HL-60 (cell line): ENCODE measurements at regions not wholly inside any gene's neighbourhood (a gene's known extent, or its start where the extent isn't known, plus 50 kb on each side); places are given as distances from the start of the nearest gene placed in this dataset.

ENCODE experiments used
- DNase-seq, 2 experiments: peaks; one replicate each; pipeline ENCODE4 v3.0.0-alpha.2; 2010 to 2020; ENCODE audit warnings: low read depth in 1 of 2, low spot score in 1 of 2
- H3K27ac ChIP-seq: fragments of 250-450 bp; sonication (Bioruptor Pico); replicated peaks from 2 replicates; pipeline ENCODE4 v1.5.1; 2020; ENCODE audit warnings: mild to moderate bottlenecking, moderate library complexity
- H3K27me3 ChIP-seq: fragments of 250-450 bp; sonication (Bioruptor Pico); 2 replicates; pipeline ENCODE4 v1.5.1; 2021; ENCODE audit warnings: mild to moderate bottlenecking, moderate library complexity; ENCODE audit not compliant: insufficient read depth, poor library complexity, severe bottlenecking
- H3K4me3 ChIP-seq: replicated peaks from 2 replicates; pipeline ENCODE4 v1.5.1; 2011; ENCODE audit warnings: mild to moderate bottlenecking, control low read depth, low read length; ENCODE audit not compliant: insufficient read depth
- GABPA ChIP-seq: IDR thresholded peaks from 2 replicates; pipeline ENCODE4 v1.6.1; 2012; ENCODE audit warnings: low read depth
- POLR2AphosphoS5 ChIP-seq: IDR thresholded peaks from 2 replicates; pipeline ENCODE4 v1.6.1; 2012; ENCODE audit warnings: low read depth
- REST ChIP-seq: IDR thresholded peaks from 2 replicates; pipeline ENCODE4 v1.6.1; 2012; ENCODE audit warnings: low read depth; ENCODE audit not compliant: insufficient replicate concordance
- SPI1 ChIP-seq: IDR thresholded peaks from 2 replicates; pipeline ENCODE4 v1.6.1; 2012; ENCODE audit warnings: low read depth, mild to moderate bottlenecking, borderline replicate concordance
- TF ChIP-seq, protein P1 (sequence below): IDR thresholded peaks from one replicate; pipeline ENCODE4 v1.5.1; 2011; ENCODE audit warnings: low read length, control low read depth, inconsistent platforms; ENCODE audit not compliant: insufficient read depth

DNA sequence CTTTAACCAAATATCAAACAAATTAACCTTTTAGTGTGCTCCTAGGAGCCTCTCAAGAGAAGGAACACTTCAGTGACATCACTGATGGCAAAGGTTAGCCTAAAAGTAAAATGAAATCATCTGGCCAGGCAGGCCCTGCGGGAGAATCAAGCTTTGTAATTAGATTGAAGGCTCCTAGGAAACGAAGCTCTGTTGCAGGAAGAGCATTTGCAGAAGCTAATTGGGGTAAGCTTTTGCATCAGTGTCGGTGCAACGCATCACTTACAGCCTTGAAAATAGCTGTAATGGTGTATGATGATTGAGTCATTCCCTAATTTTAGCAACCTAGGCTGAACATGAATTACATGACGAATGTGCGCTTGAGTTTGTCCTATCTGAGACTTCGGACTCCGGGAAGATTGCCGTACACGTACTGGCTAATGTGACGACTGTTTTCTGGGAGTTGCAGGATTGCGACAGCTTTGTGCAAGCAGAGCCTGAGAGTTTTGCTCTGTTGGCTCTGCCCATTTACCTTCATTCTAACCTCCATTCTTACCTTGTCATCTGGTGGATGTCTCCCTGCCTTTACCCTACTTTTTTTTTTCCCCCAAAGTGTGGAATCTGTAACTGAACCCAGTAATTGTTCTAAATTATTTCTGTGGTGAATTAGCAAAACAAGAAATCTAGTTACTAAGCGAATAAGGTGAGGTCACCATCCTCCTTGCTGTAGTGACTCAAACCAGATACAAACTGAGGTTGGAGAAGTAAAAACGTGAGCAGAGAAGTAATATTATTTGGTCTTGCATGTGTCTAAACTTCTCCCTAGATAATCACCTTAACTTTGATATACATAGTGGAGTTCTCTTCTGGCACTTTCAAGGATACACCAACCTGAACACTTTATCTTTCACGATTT lies 675.9 kb upstream of the CITED2 start:
- no peak for DNase-seq
- H3K27ac ChIP-seq, result no peak overlapping the region
- H3K27me3 ChIP-seq, result no peaks in the 10 kb centered on the region
- no peak overlapping the region for H3K4me3 ChIP-seq
- no peak for TF ChIP-seq REST
- TF ChIP-seq POLR2AphosphoS5, result no peak
- TF ChIP-seq GABPA, result no peak
- TF ChIP-seq, protein P1, sequence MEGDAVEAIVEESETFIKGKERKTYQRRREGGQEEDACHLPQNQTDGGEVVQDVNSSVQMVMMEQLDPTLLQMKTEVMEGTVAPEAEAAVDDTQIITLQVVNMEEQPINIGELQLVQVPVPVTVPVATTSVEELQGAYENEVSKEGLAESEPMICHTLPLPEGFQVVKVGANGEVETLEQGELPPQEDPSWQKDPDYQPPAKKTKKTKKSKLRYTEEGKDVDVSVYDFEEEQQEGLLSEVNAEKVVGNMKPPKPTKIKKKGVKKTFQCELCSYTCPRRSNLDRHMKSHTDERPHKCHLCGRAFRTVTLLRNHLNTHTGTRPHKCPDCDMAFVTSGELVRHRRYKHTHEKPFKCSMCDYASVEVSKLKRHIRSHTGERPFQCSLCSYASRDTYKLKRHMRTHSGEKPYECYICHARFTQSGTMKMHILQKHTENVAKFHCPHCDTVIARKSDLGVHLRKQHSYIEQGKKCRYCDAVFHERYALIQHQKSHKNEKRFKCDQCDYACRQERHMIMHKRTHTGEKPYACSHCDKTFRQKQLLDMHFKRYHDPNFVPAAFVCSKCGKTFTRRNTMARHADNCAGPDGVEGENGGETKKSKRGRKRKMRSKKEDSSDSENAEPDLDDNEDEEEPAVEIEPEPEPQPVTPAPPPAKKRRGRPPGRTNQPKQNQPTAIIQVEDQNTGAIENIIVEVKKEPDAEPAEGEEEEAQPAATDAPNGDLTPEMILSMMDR, result no peak
- no peak for TF ChIP-seq SPI1

DNA sequence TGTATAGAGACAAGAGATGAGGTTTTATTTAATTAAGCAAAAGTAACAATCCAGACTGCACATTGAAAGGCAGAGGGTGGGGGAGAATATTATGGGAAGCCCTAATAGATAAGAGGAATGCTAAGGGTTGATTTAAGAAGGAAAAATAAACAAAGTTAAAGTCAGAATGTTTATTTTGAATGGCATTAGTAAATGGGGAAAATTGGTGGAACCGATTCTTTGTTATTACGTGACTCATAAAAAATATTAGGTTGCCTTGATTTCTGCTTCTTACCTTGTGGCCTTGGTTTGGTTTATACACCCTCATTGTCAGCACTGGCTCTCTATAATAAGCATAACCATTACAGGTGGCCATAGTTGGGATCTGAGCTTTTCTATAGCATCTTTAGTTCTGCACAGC lies 674.8 kb upstream of the CITED2 start:
- H3K27me3 ChIP-seq, result no peaks in the 10 kb centered on the region
- H3K4me3 ChIP-seq, result no peak overlapping the region
- no peak overlapping the region for H3K27ac ChIP-seq
- DNase-seq, result no peak
- TF ChIP-seq POLR2AphosphoS5, result no peak
- TF ChIP-seq, protein P1, result no peak
- TF ChIP-seq SPI1, result no peak
- no peak for TF ChIP-seq GABPA
- TF ChIP-seq REST, result no peak

GRCh38 chr6:140048202-140048790 lies 673.8 kb upstream of the CITED2 start:
- H3K27ac ChIP-seq, result no peak overlapping the region
- no peak for TF ChIP-seq GABPA
- TF ChIP-seq, protein P1, result no peak
- no peak for TF ChIP-seq POLR2AphosphoS5
- TF ChIP-seq REST, result no peak
- TF ChIP-seq SPI1, result no peak
- no peak overlapping the region for H3K4me3 ChIP-seq
- no peak for DNase-seq
- H3K27me3 ChIP-seq, result no peaks in the 10 kb centered on the region
